Natural killer cell (primary cell): ENCODE measurements at regions not wholly inside any gene's neighbourhood (a gene's known extent, or its start where the extent isn't known, plus 50 kb on each side); places are given as distances from the start of the nearest gene placed in this dataset.

Source experiments
- ATAC-seq, 3 donors: fragments of 150-1000 bp in 2 of 3; fragments of 200-7000 bp in 1 of 3; cut with Tn5 transposase; 1 replicate in 1 of 3; 2 replicates in 2 of 3; pipeline ENCODE4 v1.10.0; 2021; ENCODE audit warnings: mild to moderate bottlenecking in 2 of 3, moderate library complexity in 2 of 3
- DNase-seq, 2 donors: peaks; one replicate each; pipeline versions ENCODE4 v3.0.0 to v3.0.0-alpha.2; 2013 to 2021; ENCODE audit warnings: mixed read lengths in 1 of 2
- H3K27ac ChIP-seq: one replicate; pipeline ENCODE4 v1.5.1; 2013; ENCODE audit warnings: mild to moderate bottlenecking, low read length
- H3K27me3 ChIP-seq: one replicate; pipeline ENCODE4 v1.6.1; 2013; ENCODE audit warnings: low read length; ENCODE audit not compliant: control insufficient read depth, insufficient read depth
- H3K36me3 ChIP-seq: one replicate; pipeline ENCODE4 v1.6.1; 2013; ENCODE audit warnings: low read length; ENCODE audit not compliant: control insufficient read depth, insufficient read depth
- H3K4me1 ChIP-seq: one replicate; pipeline ENCODE4 v1.6.1; 2013; ENCODE audit warnings: low read length; ENCODE audit not compliant: control insufficient read depth, insufficient read depth
- H3K4me3 ChIP-seq: one replicate; pipeline ENCODE4 v1.5.1; 2013; ENCODE audit warnings: low read length
- H3K9me3 ChIP-seq: one replicate; pipeline ENCODE4 v1.6.1; 2013; ENCODE audit warnings: low read length; ENCODE audit not compliant: control insufficient read depth, insufficient read depth
- H3K27ac Mint-ChIP-seq, 2 donors: one replicate each; pipeline ENCODE4 v1.8.0; 2022; ENCODE audit warnings: mild to moderate bottlenecking in 2 of 2, mixed read lengths in 2 of 2, moderate library complexity in 1 of 2
- H3K27me3 Mint-ChIP-seq, 2 donors: one replicate each; pipeline ENCODE4 v1.8.0; 2022; ENCODE audit warnings: low read depth in 2 of 2, mixed read lengths in 2 of 2
- H3K36me3 Mint-ChIP-seq: one replicate; pipeline ENCODE4 v1.8.0; 2022; ENCODE audit warnings: mixed read lengths
- H3K4me1 Mint-ChIP-seq, 2 donors: one replicate each; pipeline ENCODE4 v1.8.0; 2022; ENCODE audit warnings: mixed read lengths in 2 of 2
- H3K4me3 Mint-ChIP-seq: one replicate; pipeline ENCODE4 v1.8.0; 2022; ENCODE audit warnings: mild to moderate bottlenecking, moderate library complexity, mixed read lengths
- H3K9me3 Mint-ChIP-seq, 2 donors: one replicate each; pipeline ENCODE4 v1.8.0; 2022; ENCODE audit warnings: mixed read lengths in 2 of 2
- CTCF ChIP-seq: fragments of 200-600 bp; IDR thresholded peaks from one replicate; pipeline ENCODE4 v1.8.0; 2022; ENCODE audit warnings: antibody characterized with exemption
- WGBS: methylation state at CpG from one replicate; pipeline ENCODE4 v1.1.7; 2013; ENCODE audit warnings: missing lambda C conversion rate; ENCODE audit not compliant: insufficient coverage; 5-methylcytosine and 5-hydroxymethylcytosine counted together
- intact Hi-C: fragments of 100-400 bp; cut with micrococcal nuclease; formaldehyde crosslinking; loops from one replicate; pipeline ENCODE4 v1.14.2; 2022

GRCh38 chr2:193989645-193990044, 1667.4 kb upstream of the SLC39A10 start:
- Mint-ChIP-seq H3K27me3 (no peaks in the 10 kb centered on the region), H3K9me3 (peaks cover 2 to 7% of the 10 kb centered on the region in 2 donors), H3K36me3 (no peaks in the 10 kb centered on the region), H3K4me1 (no peaks in the 10 kb centered on the region), H3K27ac (no peak overlapping the region), H3K4me3 (no peak overlapping the region)
- H3K4me1 ChIP-seq = no peaks in the 10 kb centered on the region
- no peak overlapping the region for H3K27ac ChIP-seq
- H3K36me3 ChIP-seq = no peaks in the 10 kb centered on the region
- 91% methylated on average over 2 of the region's 2 CpGs for WGBS
- TF ChIP-seq CTCF = no peak
- no peaks in the 10 kb centered on the region for H3K27me3 ChIP-seq
- no peak overlapping the region for H3K4me3 ChIP-seq
- no peaks in the 10 kb centered on the region for H3K9me3 ChIP-seq
- DNase-seq (no peak), ATAC-seq (no peak)
- intact Hi-C loops = no loop called here

GRCh38 chr2:193988784-193989183, 1668.2 kb upstream of the SLC39A10 start:
- intact Hi-C loops = no loop called here
- Histone ChIP-seq H3K4me3 (no peak overlapping the region), H3K27me3 (no peaks in the 10 kb centered on the region), H3K4me1 (no peaks in the 10 kb centered on the region), H3K27ac (no peak overlapping the region), H3K9me3 (no peaks in the 10 kb centered on the region), H3K36me3 (no peaks in the 10 kb centered on the region)
- WGBS = 80% methylated on average over 1 of the region's 1 CpG
- TF ChIP-seq CTCF = no peak
- no peak for ATAC-seq
- DNase-seq = no peak
- Mint-ChIP-seq H3K36me3 (no peaks in the 10 kb centered on the region), H3K4me3 (no peak overlapping the region), H3K4me1 (no peaks in the 10 kb centered on the region), H3K9me3 (peaks cover 2 to 7% of the 10 kb centered on the region in 2 donors), H3K27ac (no peak overlapping the region), H3K27me3 (no peaks in the 10 kb centered on the region)

GRCh38 chr2:193985272-193985671, 1671.8 kb upstream of the SLC39A10 start:
- H3K4me3 ChIP-seq = no peak overlapping the region
- Mint-ChIP-seq H3K9me3 (peaks cover 2 to 9% of the 10 kb centered on the region in 2 donors), H3K4me1 (no peaks in the 10 kb centered on the region), H3K27ac (no peak overlapping the region), H3K27me3 (no peaks in the 10 kb centered on the region), H3K36me3 (no peaks in the 10 kb centered on the region), H3K4me3 (no peak overlapping the region)
- H3K9me3 ChIP-seq = no peaks in the 10 kb centered on the region
- WGBS = no CpG with 5 or more reads among the region's 2 CpGs
- no peaks in the 10 kb centered on the region for H3K36me3 ChIP-seq
- DNase-seq = no peak
- TF ChIP-seq CTCF = no peak
- H3K27ac ChIP-seq = no peak overlapping the region
- no peaks in the 10 kb centered on the region for H3K27me3 ChIP-seq
- no peak for ATAC-seq
- H3K4me1 ChIP-seq = no peaks in the 10 kb centered on the region
- intact Hi-C loops = no loop called here

GRCh38 chr2:193980599-193980998, 1676.4 kb upstream of the SLC39A10 start:
- Mint-ChIP-seq H3K4me1 (no peaks in the 10 kb centered on the region), H3K4me3 (no peak overlapping the region), H3K27ac (no peak overlapping the region), H3K36me3 (no peaks in the 10 kb centered on the region), H3K27me3 (no peaks in the 10 kb centered on the region), H3K9me3 (peaks cover 3 to 14% of the 10 kb centered on the region in 2 donors)
- Histone ChIP-seq H3K4me1 (no peaks in the 10 kb centered on the region), H3K36me3 (no peaks in the 10 kb centered on the region), H3K27me3 (no peaks in the 10 kb centered on the region), H3K9me3 (no peaks in the 10 kb centered on the region), H3K4me3 (no peak overlapping the region), H3K27ac (no peak overlapping the region)
- DNase-seq (no peak), ATAC-seq (no peak)
- intact Hi-C loops = no loop called here
- WGBS = 98% methylated on average over 3 of the region's 4 CpGs
- TF ChIP-seq CTCF = no peak
